Ishikawa (cell line): ENCODE measurements at regions not wholly inside any gene's neighbourhood (a gene's known extent, or its start where the extent isn't known, plus 50 kb on each side); places are given as distances from the start of the nearest gene placed in this dataset.

Experiments
- CEBPB ChIP-seq: IDR thresholded peaks from 2 replicates; pipeline ENCODE4 v1.6.1; 2012
- CREB1 ChIP-seq: IDR thresholded peaks from 2 replicates; pipeline ENCODE4 v1.6.1; 2012; ENCODE audit warnings: low read depth
- EGR1 ChIP-seq: IDR thresholded peaks from 2 replicates; pipeline ENCODE4 v1.6.1; 2012
- EP300 ChIP-seq: IDR thresholded peaks from 2 replicates; pipeline ENCODE4 v1.6.1; 2012; ENCODE audit warnings: borderline replicate concordance
- FOXM1 ChIP-seq: IDR thresholded peaks from 2 replicates; pipeline ENCODE4 v1.6.1; 2012; ENCODE audit warnings: low read depth, borderline replicate concordance
- RAD21 ChIP-seq: IDR thresholded peaks from 2 replicates; pipeline ENCODE4 v1.6.1; 2012; ENCODE audit warnings: low read depth
- TAF1 ChIP-seq: IDR thresholded peaks from 2 replicates; pipeline ENCODE4 v1.6.1; 2012; ENCODE audit warnings: low read depth, mild to moderate bottlenecking
- TCF12 ChIP-seq: IDR thresholded peaks from 2 replicates; pipeline ENCODE4 v1.6.1; 2012; ENCODE audit warnings: low read depth
- YY1 ChIP-seq: IDR thresholded peaks from 2 replicates; pipeline ENCODE4 v1.6.1; 2012; ENCODE audit warnings: low read depth
- ZBTB7A ChIP-seq: IDR thresholded peaks from 2 replicates; pipeline ENCODE4 v1.6.1; 2012; ENCODE audit warnings: low read depth
- TF ChIP-seq, protein P1 (sequence below): IDR thresholded peaks from 2 replicates; pipeline ENCODE4 v1.6.1; 2012; ENCODE audit warnings: low read depth, mild to moderate bottlenecking
- TF ChIP-seq, protein P2 (sequence below): IDR thresholded peaks from 2 replicates; pipeline ENCODE4 v1.6.1; 2012

DNA sequence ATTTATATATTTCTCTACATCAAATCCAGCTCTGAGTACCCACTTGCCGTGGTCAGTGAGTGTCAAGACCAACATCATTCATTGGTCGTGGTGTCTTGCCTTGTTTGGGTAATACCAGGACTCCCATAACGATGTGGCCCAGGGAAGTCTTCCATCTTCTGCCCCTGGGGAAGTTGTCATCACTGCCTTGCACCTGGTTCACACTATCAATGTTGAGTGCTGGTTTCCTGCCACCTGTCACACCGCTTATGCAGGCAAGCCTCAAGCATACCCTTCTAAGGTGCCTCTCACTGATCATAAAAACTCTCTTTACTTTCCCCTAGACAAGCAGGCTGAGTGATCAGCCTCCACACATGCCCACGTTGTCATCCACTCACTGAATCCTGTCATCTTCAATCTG, 382.4 kb downstream of the KCTD12 start:
- no peak for TF ChIP-seq RAD21
- TF ChIP-seq, protein P1, sequence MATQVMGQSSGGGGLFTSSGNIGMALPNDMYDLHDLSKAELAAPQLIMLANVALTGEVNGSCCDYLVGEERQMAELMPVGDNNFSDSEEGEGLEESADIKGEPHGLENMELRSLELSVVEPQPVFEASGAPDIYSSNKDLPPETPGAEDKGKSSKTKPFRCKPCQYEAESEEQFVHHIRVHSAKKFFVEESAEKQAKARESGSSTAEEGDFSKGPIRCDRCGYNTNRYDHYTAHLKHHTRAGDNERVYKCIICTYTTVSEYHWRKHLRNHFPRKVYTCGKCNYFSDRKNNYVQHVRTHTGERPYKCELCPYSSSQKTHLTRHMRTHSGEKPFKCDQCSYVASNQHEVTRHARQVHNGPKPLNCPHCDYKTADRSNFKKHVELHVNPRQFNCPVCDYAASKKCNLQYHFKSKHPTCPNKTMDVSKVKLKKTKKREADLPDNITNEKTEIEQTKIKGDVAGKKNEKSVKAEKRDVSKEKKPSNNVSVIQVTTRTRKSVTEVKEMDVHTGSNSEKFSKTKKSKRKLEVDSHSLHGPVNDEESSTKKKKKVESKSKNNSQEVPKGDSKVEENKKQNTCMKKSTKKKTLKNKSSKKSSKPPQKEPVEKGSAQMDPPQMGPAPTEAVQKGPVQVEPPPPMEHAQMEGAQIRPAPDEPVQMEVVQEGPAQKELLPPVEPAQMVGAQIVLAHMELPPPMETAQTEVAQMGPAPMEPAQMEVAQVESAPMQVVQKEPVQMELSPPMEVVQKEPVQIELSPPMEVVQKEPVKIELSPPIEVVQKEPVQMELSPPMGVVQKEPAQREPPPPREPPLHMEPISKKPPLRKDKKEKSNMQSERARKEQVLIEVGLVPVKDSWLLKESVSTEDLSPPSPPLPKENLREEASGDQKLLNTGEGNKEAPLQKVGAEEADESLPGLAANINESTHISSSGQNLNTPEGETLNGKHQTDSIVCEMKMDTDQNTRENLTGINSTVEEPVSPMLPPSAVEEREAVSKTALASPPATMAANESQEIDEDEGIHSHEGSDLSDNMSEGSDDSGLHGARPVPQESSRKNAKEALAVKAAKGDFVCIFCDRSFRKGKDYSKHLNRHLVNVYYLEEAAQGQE = no peak
- no peak for TF ChIP-seq EGR1
- TF ChIP-seq TAF1 = no peak
- TF ChIP-seq, protein P2, sequence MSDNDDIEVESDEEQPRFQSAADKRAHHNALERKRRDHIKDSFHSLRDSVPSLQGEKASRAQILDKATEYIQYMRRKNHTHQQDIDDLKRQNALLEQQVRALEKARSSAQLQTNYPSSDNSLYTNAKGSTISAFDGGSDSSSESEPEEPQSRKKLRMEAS = no peak
- no peak for TF ChIP-seq CREB1
- no peak for TF ChIP-seq FOXM1
- no peak for TF ChIP-seq EP300
- no peak for TF ChIP-seq YY1
- no peak for TF ChIP-seq CEBPB
- no peak for TF ChIP-seq TCF12
- TF ChIP-seq ZBTB7A = no peak
